ENCODE measurements at regions not wholly inside any gene's neighbourhood (a gene's known extent, or its start where the extent isn't known, plus 50 kb on each side); places are given as distances from the start of the nearest gene placed in this dataset.

- no peak for DNase-seq (ENCODE audit: low spot score)
These were observed 334.1 kb downstream of the RPS24 start for GRCh38 chr10:78367751-78368150.

- no peak for DNase-seq (ENCODE audit: low spot score)
These were observed 337.5 kb downstream of the RPS24 start for GRCh38 chr10:78371136-78371535.

- no peak for DNase-seq (ENCODE audit: low spot score)
These were observed 339.1 kb downstream of the RPS24 start for GRCh38 chr10:78372806-78373205.

GRCh38 chr10:78374331-78375028, 340.8 kb downstream of the RPS24 start:
- no peak for DNase-seq (ENCODE audit: low spot score)

- no peak for DNase-seq (ENCODE audit: low spot score)
These were observed 342.5 kb downstream of the RPS24 start for GRCh38 chr10:78375854-78376785.

GRCh38 chr10:78377356-78377755, 343.7 kb downstream of the RPS24 start:
- DNase-seq (ENCODE audit: low spot score), result no peak

GRCh38 chr10:78378192-78378591, 344.5 kb downstream of the RPS24 start:
- no peak for DNase-seq (ENCODE audit: low spot score)

GRCh38 chr10:78381107-78381506, 347.4 kb downstream of the RPS24 start:
- peak; percentile 15 for DNase-seq (ENCODE audit: low spot score)

GRCh38 chr10:78382047-78382446, 348.4 kb downstream of the RPS24 start:
- no peak for DNase-seq (ENCODE audit: low spot score)

- no peak for DNase-seq (ENCODE audit: low spot score)
These were observed 349.1 kb downstream of the RPS24 start for GRCh38 chr10:78382772-78383171.

GRCh38 chr10:78383378-78384048, 349.9 kb downstream of the RPS24 start:
- no peak for DNase-seq (ENCODE audit: low spot score)

GRCh38 chr10:78384049-78384431, 350.4 kb downstream of the RPS24 start:
- no peak for DNase-seq (ENCODE audit: low spot score)

- DNase-seq (ENCODE audit: low spot score), result no peak
These were observed 351.9 kb downstream of the RPS24 start for GRCh38 chr10:78385599-78385998.

GRCh38 chr10:78386509-78386908, 352.8 kb downstream of the RPS24 start:
- DNase-seq (ENCODE audit: low spot score), result no peak

GRCh38 chr10:78388331-78389050, 354.8 kb downstream of the RPS24 start:
- DNase-seq (ENCODE audit: low spot score), result no peak

- no peak for DNase-seq (ENCODE audit: low spot score)
These were observed 355.8 kb downstream of the RPS24 start for GRCh38 chr10:78389419-78389818.

- no peak for DNase-seq (ENCODE audit: low spot score)
These were observed 356.4 kb downstream of the RPS24 start for GRCh38 chr10:78390051-78390450.

GRCh38 chr10:78390817-78391216, 357.2 kb downstream of the RPS24 start:
- no peak for DNase-seq (ENCODE audit: low spot score)

- DNase-seq (ENCODE audit: low spot score), result no peak
These were observed 357.9 kb downstream of the RPS24 start for GRCh38 chr10:78391585-78391984.

- DNase-seq (ENCODE audit: low spot score), result no peak
These were observed 358.5 kb downstream of the RPS24 start for GRCh38 chr10:78392197-78392596.

- DNase-seq (ENCODE audit: low spot score), result no peak
These were observed 359.4 kb downstream of the RPS24 start for GRCh38 chr10:78393094-78393493.

GRCh38 chr10:78394047-78394446, 360.4 kb downstream of the RPS24 start:
- no peak for DNase-seq (ENCODE audit: low spot score)

Measured in HuH-7 (cell line).